ENCODE measurements at regions not wholly inside any gene's neighbourhood (a gene's known extent, or its start where the extent isn't known, plus 50 kb on each side); places are given as distances from the start of the nearest gene placed in this dataset.

DNA sequence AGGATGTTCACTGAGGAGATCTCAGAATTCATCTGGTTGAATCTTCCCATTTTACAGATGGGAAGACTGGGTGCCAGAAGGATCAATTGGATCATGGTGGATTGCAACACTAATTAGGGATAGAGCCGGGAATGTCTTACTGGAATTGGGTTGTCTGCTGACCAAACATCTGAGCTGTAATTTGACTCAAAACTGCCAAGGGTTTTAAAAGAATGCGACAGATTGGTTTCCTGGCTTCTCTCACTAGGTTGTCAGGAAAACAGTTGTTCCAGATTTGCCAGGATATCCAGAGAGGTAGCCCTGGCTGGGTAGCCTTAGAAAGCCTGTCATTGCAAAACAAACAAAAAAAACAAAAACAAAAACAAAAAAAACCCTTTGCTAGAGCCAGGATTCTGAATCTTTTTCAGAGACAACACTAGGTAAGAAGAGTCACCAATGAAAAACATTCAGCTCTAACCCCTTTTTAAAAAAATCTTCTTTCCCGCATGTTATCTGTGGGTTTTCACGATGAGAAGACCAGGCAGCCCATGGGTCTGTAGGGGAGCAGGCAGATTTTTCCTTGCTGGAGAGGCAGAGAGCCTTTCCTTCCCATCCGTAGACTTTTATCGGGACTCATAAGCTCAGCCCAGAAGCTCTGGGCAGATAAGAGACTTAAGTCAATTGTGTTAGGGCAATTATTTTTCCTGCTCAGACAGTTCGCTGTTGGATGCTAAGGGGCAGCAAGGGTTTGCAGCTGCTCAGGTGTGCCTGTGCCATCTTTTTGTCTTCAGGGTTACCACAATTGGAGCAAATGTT is 418.9 kb downstream of the PRDM2 start:
- H3K9me2 ChIP-seq (replicated peaks; ENCODE audit: insufficient read depth, low read length): no peaks in the 10 kb centered on the region

DNA sequence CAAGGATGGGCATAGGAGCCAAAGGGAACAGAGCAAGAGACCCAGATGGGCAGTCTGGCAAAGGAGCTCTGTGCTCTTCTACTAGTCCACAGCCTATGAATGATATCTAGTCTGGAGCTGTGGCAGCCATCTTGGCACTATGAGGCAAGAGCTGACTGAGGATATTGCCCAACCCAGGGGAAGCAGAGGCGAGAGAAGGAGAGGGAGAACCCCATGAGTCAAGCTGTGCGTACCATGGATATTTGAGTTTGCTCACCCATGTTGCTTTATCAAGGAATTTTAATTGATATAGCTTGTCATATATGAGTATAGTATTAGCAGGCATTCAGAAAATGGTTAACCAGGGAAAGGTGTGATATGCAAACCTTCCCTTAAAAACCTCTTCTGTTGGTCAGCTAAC is 420.9 kb downstream of the PRDM2 start:
- Histone ChIP-seq H3K27me3 (ENCODE audit: low read length) (no peaks in the 10 kb centered on the region), H4K20me1 (ENCODE audit: low read depth, low read length) (no peaks in the 10 kb centered on the region), H3F3A (ENCODE audit: insufficient read depth) (no peaks in the 10 kb centered on the region), H3K79me2 (ENCODE audit: insufficient read depth, low read length) (no peaks in the 10 kb centered on the region), H2AFZ (ENCODE audit: low read depth, low read length, severe bottlenecking) (no peak overlapping the region), H3K9me3 (ENCODE audit: insufficient read depth, low read length) (no peaks in the 10 kb centered on the region), H3K27ac (ENCODE audit: low read depth, low read length) (no peak overlapping the region), H3K36me3 (ENCODE audit: low read length) (no peaks in the 10 kb centered on the region), H3K9me2 (replicated peaks; ENCODE audit: insufficient read depth, low read length) (no peaks in the 10 kb centered on the region), H3K9ac (ENCODE audit: low read length) (no peak overlapping the region), H3K4me3 (ENCODE audit: insufficient read depth, low read length, poor library complexity, severe bottlenecking) (no peak overlapping the region), H3K4me2 (ENCODE audit: low read depth, low read length, poor library complexity, severe bottlenecking) (no peak overlapping the region)
- TF ChIP-seq, protein P1, sequence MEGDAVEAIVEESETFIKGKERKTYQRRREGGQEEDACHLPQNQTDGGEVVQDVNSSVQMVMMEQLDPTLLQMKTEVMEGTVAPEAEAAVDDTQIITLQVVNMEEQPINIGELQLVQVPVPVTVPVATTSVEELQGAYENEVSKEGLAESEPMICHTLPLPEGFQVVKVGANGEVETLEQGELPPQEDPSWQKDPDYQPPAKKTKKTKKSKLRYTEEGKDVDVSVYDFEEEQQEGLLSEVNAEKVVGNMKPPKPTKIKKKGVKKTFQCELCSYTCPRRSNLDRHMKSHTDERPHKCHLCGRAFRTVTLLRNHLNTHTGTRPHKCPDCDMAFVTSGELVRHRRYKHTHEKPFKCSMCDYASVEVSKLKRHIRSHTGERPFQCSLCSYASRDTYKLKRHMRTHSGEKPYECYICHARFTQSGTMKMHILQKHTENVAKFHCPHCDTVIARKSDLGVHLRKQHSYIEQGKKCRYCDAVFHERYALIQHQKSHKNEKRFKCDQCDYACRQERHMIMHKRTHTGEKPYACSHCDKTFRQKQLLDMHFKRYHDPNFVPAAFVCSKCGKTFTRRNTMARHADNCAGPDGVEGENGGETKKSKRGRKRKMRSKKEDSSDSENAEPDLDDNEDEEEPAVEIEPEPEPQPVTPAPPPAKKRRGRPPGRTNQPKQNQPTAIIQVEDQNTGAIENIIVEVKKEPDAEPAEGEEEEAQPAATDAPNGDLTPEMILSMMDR (IDR thresholded peaks at IDR 0.05; ENCODE audit: insufficient read depth, low read length, poor library complexity, severe bottlenecking): no peak
- no peak for TF ChIP-seq EZH2phosphoT487 (conservative IDR thresholded peaks at IDR 0.05; ENCODE audit: low read length)

More for the DNA sequence above, 418.9 kb downstream of the PRDM2 start:
- no peak for TF ChIP-seq EZH2phosphoT487 (conservative IDR thresholded peaks at IDR 0.05; ENCODE audit: low read length)
- TF ChIP-seq, protein P1 (IDR thresholded peaks at IDR 0.05; ENCODE audit: insufficient read depth, low read length, poor library complexity, severe bottlenecking): no peak
- Histone ChIP-seq H4K20me1 (ENCODE audit: low read depth, low read length) (no peaks in the 10 kb centered on the region), H3K27me3 (ENCODE audit: low read length) (no peaks in the 10 kb centered on the region), H3K4me3 (ENCODE audit: insufficient read depth, low read length, poor library complexity, severe bottlenecking) (no peak overlapping the region), H3K4me2 (ENCODE audit: low read depth, low read length, poor library complexity, severe bottlenecking) (no peak overlapping the region), H3K9me3 (ENCODE audit: insufficient read depth, low read length) (no peaks in the 10 kb centered on the region), H3K27ac (ENCODE audit: low read depth, low read length) (no peak overlapping the region), H3F3A (ENCODE audit: insufficient read depth) (no peaks in the 10 kb centered on the region), H3K9ac (ENCODE audit: low read length) (no peak overlapping the region), H3K36me3 (ENCODE audit: low read length) (no peaks in the 10 kb centered on the region), H3K79me2 (ENCODE audit: insufficient read depth, low read length) (no peaks in the 10 kb centered on the region), H2AFZ (ENCODE audit: low read depth, low read length, severe bottlenecking) (no peak overlapping the region)

DNA sequence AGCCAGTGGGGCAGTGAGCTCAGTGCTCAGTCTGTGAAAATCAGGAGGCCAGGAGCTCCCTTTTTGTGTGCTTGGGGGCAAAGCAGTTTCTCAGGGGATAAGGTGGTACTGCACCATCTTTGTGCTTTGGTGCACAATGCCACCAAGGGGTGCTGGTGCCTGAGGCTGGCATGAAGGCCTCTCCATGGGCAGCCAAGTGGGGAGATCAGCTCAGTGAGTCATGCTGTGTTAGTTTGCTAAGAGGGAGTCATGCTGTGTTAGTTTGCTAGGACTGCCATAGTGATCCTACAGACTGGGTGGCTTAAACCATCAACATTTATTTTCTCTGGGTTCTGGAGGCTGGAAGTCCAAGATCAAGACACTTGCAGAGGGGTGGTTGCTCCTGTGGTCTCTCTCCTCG is 428.1 kb downstream of the PRDM2 start:
- H4K20me1 ChIP-seq (ENCODE audit: low read depth, low read length): no peaks in the 10 kb centered on the region
- H3K27ac ChIP-seq (ENCODE audit: low read depth, low read length): no peak overlapping the region
- no peak overlapping the region for H3K9ac ChIP-seq (ENCODE audit: low read length)
- no peaks in the 10 kb centered on the region for H3K36me3 ChIP-seq (ENCODE audit: low read length)
- H3K27me3 ChIP-seq (ENCODE audit: low read length): no peaks in the 10 kb centered on the region
- H3K9me3 ChIP-seq (ENCODE audit: insufficient read depth, low read length): no peaks in the 10 kb centered on the region
- no peaks in the 10 kb centered on the region for H3K9me2 ChIP-seq (replicated peaks; ENCODE audit: insufficient read depth, low read length)
- no peaks in the 10 kb centered on the region for H3K79me2 ChIP-seq (ENCODE audit: insufficient read depth, low read length)
- H2AFZ ChIP-seq (ENCODE audit: low read depth, low read length, severe bottlenecking): no peak overlapping the region
- no peak overlapping the region for H3K4me2 ChIP-seq (ENCODE audit: low read depth, low read length, poor library complexity, severe bottlenecking)
- TF ChIP-seq EZH2phosphoT487 (conservative IDR thresholded peaks at IDR 0.05; ENCODE audit: low read length): no peak
- TF ChIP-seq, protein P1 (IDR thresholded peaks at IDR 0.05; ENCODE audit: insufficient read depth, low read length, poor library complexity, severe bottlenecking): no peak
- H3K4me3 ChIP-seq (ENCODE audit: insufficient read depth, low read length, poor library complexity, severe bottlenecking): no peak overlapping the region
- H3F3A ChIP-seq (ENCODE audit: insufficient read depth): no peaks in the 10 kb centered on the region

Data from SU-DHL-6 (cell line).